Activated naive CD8-positive, alpha-beta T cell treated with anti-CD3 and anti-CD28 coated beads, Interleukin-2, amount 10 ng/mL, durations not matched to agents 7 days and 5 days (primary cell): ENCODE measurements at regions not wholly inside any gene's neighbourhood (a gene's known extent, or its start where the extent isn't known, plus 50 kb on each side); places are given as distances from the start of the nearest gene placed in this dataset.

ENCODE experiments used
- ATAC-seq: fragments of 150-1000 bp; cut with Tn5 transposase; one replicate; pipeline ENCODE4 v1.10.0; 2021; ENCODE audit warnings: low read depth, moderate library complexity
- POLR2A ChIA-PET: fragments of 350-600 bp; sonication (Branson Sonifier 250); formaldehyde crosslinking; loops from one replicate; lab custom pipeline; 2021; ENCODE audit warnings: antibody characterized with exemption; lab: Charles Lee
- DNase-seq: peaks from one replicate; pipeline ENCODE4 v3.0.0; 2021
- H3K27ac Mint-ChIP-seq: one replicate; pipeline ENCODE4 v1.8.0; 2022; ENCODE audit warnings: mild to moderate bottlenecking, mixed read lengths
- H3K27me3 Mint-ChIP-seq: one replicate; pipeline ENCODE4 v1.8.0; 2022; ENCODE audit warnings: mild to moderate bottlenecking, moderate library complexity, mixed read lengths
- H3K36me3 Mint-ChIP-seq: one replicate; pipeline ENCODE4 v1.8.0; 2021; ENCODE audit warnings: mild to moderate bottlenecking, mixed read lengths
- H3K4me1 Mint-ChIP-seq: one replicate; pipeline ENCODE4 v1.8.0; 2021; ENCODE audit warnings: mixed read lengths
- H3K4me3 Mint-ChIP-seq: one replicate; pipeline ENCODE4 v1.8.0; 2022; ENCODE audit warnings: mild to moderate bottlenecking, moderate library complexity, mixed read lengths
- H3K9me3 Mint-ChIP-seq: one replicate; pipeline ENCODE4 v1.8.0; 2021; ENCODE audit warnings: mixed read lengths

- Mint-ChIP-seq H3K4me1 (no peaks in the 10 kb centered on the region), H3K9me3 (no peaks in the 10 kb centered on the region), H3K27ac (no peak overlapping the region), H3K4me3 (no peak overlapping the region), H3K27me3 (no peaks in the 10 kb centered on the region), H3K36me3 (no peaks in the 10 kb centered on the region)
- ATAC-seq (no peak), DNase-seq (no peak)
- POLR2A ChIA-PET, result no interaction called here
Measured at GRCh38 chr5:89236900-89237299, 353.9 kb upstream of the MEF2C start.

DNA sequence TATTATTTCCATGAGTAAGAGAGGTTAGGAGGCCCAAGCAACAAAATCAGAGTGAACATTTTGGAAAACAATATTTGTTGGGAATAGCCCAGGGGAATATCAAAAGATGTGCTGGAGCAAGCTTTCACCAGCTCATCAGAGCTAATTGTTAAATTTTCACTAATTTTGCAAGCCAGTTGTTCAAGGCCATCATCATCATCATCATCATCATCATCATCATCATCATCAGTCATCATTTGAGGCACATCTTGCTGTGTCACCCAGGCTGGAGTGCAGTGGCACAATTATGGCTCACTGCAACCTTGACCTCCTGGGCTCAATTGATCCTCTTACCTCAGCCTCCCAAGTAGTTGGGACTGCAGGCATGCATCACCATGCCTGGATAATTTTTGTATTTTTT lies 350.5 kb upstream of the MEF2C start:
- H3K4me3 Mint-ChIP-seq, result no peak overlapping the region
- H3K4me1 Mint-ChIP-seq, result no peaks in the 10 kb centered on the region
- H3K27me3 Mint-ChIP-seq, result no peaks in the 10 kb centered on the region
- DNase-seq (no peak), ATAC-seq (no peak)
- no peaks in the 10 kb centered on the region for H3K36me3 Mint-ChIP-seq
- no peak overlapping the region for H3K27ac Mint-ChIP-seq
- POLR2A ChIA-PET, result no interaction called here
- H3K9me3 Mint-ChIP-seq, result no peaks in the 10 kb centered on the region

DNA sequence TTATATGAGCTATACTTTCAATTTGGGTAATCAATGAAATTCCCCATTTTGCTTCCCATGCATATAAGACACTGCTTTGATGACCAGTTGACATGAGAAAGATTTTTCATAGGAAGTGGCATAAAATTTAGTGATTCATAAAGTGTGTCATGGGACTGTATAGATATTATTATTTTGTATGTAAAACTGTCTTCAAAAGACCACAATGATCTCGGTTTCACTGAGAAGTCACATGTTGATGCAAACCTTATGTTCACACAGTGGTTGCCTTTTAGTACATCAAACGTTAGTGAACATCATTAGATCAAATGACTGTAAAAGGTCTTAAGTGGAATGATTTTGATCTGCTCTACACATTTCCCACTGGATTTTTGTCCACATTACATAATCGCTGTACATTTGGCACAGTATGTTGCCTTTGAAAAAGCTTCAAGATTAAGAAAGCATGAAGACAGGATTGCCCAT lies 349.2 kb upstream of the MEF2C start:
- Mint-ChIP-seq H3K36me3 (no peaks in the 10 kb centered on the region), H3K9me3 (no peaks in the 10 kb centered on the region), H3K4me1 (no peaks in the 10 kb centered on the region), H3K27ac (no peak overlapping the region), H3K27me3 (no peaks in the 10 kb centered on the region), H3K4me3 (no peak overlapping the region)
- POLR2A ChIA-PET, result no interaction called here
- ATAC-seq (no peak), DNase-seq (no peak)

GRCh38 chr5:89230178-89230577 lies 347.2 kb upstream of the MEF2C start:
- ATAC-seq (no peak), DNase-seq (no peak)
- no peaks in the 10 kb centered on the region for H3K27me3 Mint-ChIP-seq
- no peaks in the 10 kb centered on the region for H3K36me3 Mint-ChIP-seq
- no peak overlapping the region for H3K27ac Mint-ChIP-seq
- H3K4me1 Mint-ChIP-seq, result no peaks in the 10 kb centered on the region
- H3K4me3 Mint-ChIP-seq, result no peak overlapping the region
- H3K9me3 Mint-ChIP-seq, result no peaks in the 10 kb centered on the region
- POLR2A ChIA-PET, result no interaction called here

- DNase-seq (no peak), ATAC-seq (no peak)
- H3K9me3 Mint-ChIP-seq, result no peaks in the 10 kb centered on the region
- no peaks in the 10 kb centered on the region for H3K36me3 Mint-ChIP-seq
- no peaks in the 10 kb centered on the region for H3K4me1 Mint-ChIP-seq
- POLR2A ChIA-PET, result no interaction called here
- no peak overlapping the region for H3K4me3 Mint-ChIP-seq
- no peaks in the 10 kb centered on the region for H3K27me3 Mint-ChIP-seq
- H3K27ac Mint-ChIP-seq, result no peak overlapping the region
Measured at GRCh38 chr5:89229331-89230070, 346.5 kb upstream of the MEF2C start.

GRCh38 chr5:89228355-89228754 lies 345.4 kb upstream of the MEF2C start:
- Mint-ChIP-seq H3K9me3 (no peaks in the 10 kb centered on the region), H3K36me3 (no peaks in the 10 kb centered on the region), H3K27ac (no peak overlapping the region), H3K27me3 (no peaks in the 10 kb centered on the region), H3K4me3 (no peak overlapping the region), H3K4me1 (no peaks in the 10 kb centered on the region)
- POLR2A ChIA-PET, result no interaction called here
- DNase-seq, result no peak
- no peak for ATAC-seq

DNA sequence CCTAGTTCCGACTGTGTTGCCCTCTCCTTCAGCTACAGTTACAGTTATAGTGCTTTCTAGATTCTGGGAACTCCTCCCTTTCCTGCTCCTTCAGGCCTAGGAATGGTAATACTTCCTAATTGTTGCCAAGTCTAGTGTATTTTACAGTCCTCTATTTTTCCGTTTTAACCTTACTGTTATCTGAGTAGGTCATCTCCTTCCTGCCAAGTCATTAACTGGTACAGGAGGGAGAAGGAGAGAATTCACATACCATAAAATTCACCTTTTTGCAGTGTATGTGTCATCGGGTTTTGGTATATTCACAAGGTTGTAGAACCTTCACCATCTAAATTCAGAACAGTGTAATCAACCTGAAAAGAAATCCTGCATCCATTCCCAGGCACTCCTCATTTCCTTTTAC lies 335.4 kb upstream of the MEF2C start:
- Mint-ChIP-seq H3K4me3 (no peak overlapping the region), H3K27ac (no peak overlapping the region), H3K9me3 (no peaks in the 10 kb centered on the region), H3K27me3 (no peaks in the 10 kb centered on the region), H3K36me3 (no peaks in the 10 kb centered on the region), H3K4me1 (no peaks in the 10 kb centered on the region)
- DNase-seq (no peak), ATAC-seq (no peak)
- POLR2A ChIA-PET, result no interaction called here

GRCh38 chr5:89216606-89217005 lies 333.6 kb upstream of the MEF2C start:
- H3K27me3 Mint-ChIP-seq, result no peaks in the 10 kb centered on the region
- no peak for DNase-seq
- no peak overlapping the region for H3K27ac Mint-ChIP-seq
- ATAC-seq, result no peak
- POLR2A ChIA-PET, result no interaction called here
- no peaks in the 10 kb centered on the region for H3K4me1 Mint-ChIP-seq
- H3K9me3 Mint-ChIP-seq, result no peaks in the 10 kb centered on the region
- no peak overlapping the region for H3K4me3 Mint-ChIP-seq
- no peaks in the 10 kb centered on the region for H3K36me3 Mint-ChIP-seq

DNA sequence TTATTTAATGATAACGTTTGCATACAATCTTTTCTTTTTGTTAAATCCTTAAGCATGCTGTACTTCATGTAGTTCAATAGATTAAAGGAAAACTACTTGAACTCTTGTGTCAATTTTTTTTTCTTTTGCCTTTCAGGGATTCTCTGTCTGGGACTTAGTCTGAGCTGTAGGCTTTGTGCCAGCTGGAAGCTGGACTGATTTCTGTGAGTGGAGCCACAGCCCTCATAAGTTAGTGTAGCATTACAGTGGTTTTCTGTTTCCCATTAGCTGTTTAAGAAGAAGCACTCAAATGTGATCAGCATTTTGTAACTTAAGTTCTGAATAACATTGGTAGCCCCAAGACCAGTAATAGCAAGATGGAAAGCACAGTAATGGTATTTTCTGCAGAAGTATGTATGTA lies 330.6 kb upstream of the MEF2C start:
- no peaks in the 10 kb centered on the region for H3K9me3 Mint-ChIP-seq
- no peaks in the 10 kb centered on the region for H3K4me1 Mint-ChIP-seq
- H3K27ac Mint-ChIP-seq, result no peak overlapping the region
- H3K27me3 Mint-ChIP-seq, result no peaks in the 10 kb centered on the region
- no peaks in the 10 kb centered on the region for H3K36me3 Mint-ChIP-seq
- ATAC-seq (no peak), DNase-seq (no peak)
- POLR2A ChIA-PET, result no interaction called here
- no peak overlapping the region for H3K4me3 Mint-ChIP-seq

GRCh38 chr5:89211836-89212235 lies 328.9 kb upstream of the MEF2C start:
- POLR2A ChIA-PET, result no interaction called here
- Mint-ChIP-seq H3K27me3 (no peaks in the 10 kb centered on the region), H3K9me3 (no peaks in the 10 kb centered on the region), H3K4me3 (no peak overlapping the region), H3K4me1 (no peaks in the 10 kb centered on the region), H3K27ac (no peak overlapping the region), H3K36me3 (no peaks in the 10 kb centered on the region)
- DNase-seq (no peak), ATAC-seq (no peak)

DNA sequence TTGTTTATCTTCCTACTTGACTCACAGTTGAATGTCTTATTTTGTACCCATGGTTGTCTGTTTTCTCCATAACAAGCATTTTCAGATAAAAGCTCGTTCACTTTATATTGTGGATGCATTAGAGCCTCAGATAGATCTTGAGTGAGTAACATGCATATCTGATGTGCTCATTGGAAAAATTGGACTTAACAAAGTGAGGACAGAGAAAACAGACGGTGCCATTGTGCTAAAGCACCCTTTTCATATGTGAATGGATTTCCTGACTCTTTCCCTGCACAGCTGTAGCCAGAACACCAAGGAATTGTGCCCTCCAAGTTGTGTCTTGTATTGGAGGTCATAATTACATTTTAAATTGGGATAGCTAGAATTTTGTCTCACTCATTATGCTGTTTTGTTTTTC lies 325.8 kb upstream of the MEF2C start:
- no peaks in the 10 kb centered on the region for H3K36me3 Mint-ChIP-seq

DNA sequence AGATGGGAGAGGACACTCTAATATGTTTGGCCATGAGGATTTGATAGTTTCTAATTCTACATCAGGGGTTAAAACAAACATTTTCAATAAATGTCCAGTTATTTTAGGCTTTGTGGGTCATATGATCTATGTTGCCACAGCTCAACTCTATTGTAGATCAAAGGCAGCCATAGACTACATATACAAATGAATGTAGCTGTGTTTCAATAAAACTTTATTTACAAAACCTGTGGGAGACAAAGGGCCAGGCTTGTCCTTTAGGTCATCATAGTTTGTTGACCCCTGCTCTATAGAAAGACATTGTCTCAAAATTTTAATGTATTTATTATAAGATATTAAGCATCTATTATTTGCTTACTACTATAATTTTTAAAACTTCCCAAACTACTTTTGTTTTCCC lies 325.4 kb upstream of the MEF2C start:
- DNase-seq (no peak), ATAC-seq (no peak)
- no peaks in the 10 kb centered on the region for H3K27me3 Mint-ChIP-seq
- H3K4me3 Mint-ChIP-seq, result no peak overlapping the region
- H3K9me3 Mint-ChIP-seq, result no peaks in the 10 kb centered on the region
- no peaks in the 10 kb centered on the region for H3K4me1 Mint-ChIP-seq
- H3K27ac Mint-ChIP-seq, result no peak overlapping the region
- POLR2A ChIA-PET, result no interaction called here
- H3K36me3 Mint-ChIP-seq, result no peaks in the 10 kb centered on the region

More for the DNA sequence above, 325.8 kb upstream of the MEF2C start:
- H3K27me3 Mint-ChIP-seq, result no peaks in the 10 kb centered on the region
- H3K27ac Mint-ChIP-seq, result no peak overlapping the region
- H3K4me1 Mint-ChIP-seq, result no peaks in the 10 kb centered on the region
- POLR2A ChIA-PET, result no interaction called here
- H3K4me3 Mint-ChIP-seq, result no peak overlapping the region
- no peaks in the 10 kb centered on the region for H3K9me3 Mint-ChIP-seq
- no peak for ATAC-seq
- DNase-seq, result no peak

- H3K4me3 Mint-ChIP-seq, result no peak overlapping the region
Measured at GRCh38 chr5:89204756-89205155, 321.8 kb upstream of the MEF2C start.

DNA sequence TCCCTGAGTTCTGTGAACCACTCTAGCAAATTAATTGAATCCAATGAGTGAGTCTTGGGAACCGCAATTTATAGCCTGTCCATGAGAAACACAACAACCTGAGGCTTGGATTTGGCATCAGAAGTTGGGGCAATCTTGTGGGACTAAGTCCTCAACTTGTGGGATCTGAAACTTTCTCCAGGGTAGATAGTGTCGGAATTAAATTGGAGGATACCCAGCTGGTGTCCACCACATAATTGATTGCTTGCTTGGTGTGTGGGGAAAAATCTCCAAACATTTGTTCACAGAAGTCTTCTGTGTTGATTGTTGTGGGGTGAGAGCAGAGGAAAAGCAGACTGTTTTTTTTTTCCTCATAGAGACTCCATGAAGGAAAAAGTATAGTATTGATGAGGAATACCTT lies 320.6 kb upstream of the MEF2C start:
- ATAC-seq (no peak), DNase-seq (no peak)
- Mint-ChIP-seq H3K4me1 (no peaks in the 10 kb centered on the region), H3K36me3 (no peaks in the 10 kb centered on the region), H3K27me3 (no peaks in the 10 kb centered on the region), H3K27ac (no peak overlapping the region), H3K4me3 (no peak overlapping the region), H3K9me3 (peaks cover 6% of the 10 kb centered on the region)
- POLR2A ChIA-PET, result no interaction called here

More at GRCh38 chr5:89204756-89205155, 321.8 kb upstream of the MEF2C start:
- DNase-seq (no peak), ATAC-seq (no peak)
- Mint-ChIP-seq H3K27me3 (no peaks in the 10 kb centered on the region), H3K9me3 (peaks cover under 1% of the 10 kb centered on the region), H3K27ac (no peak overlapping the region), H3K36me3 (no peaks in the 10 kb centered on the region), H3K4me1 (no peaks in the 10 kb centered on the region)
- POLR2A ChIA-PET, result no interaction called here
